Prostate gland (tissue), 2 donors: ENCODE measurements at regions not wholly inside any gene's neighbourhood (a gene's known extent, or its start where the extent isn't known, plus 50 kb on each side); places are given as distances from the start of the nearest gene placed in this dataset.

Experiments
- POLR2A ChIP-seq: fragments of 450-650 bp; IDR thresholded peaks from one replicate; pipeline ENCODE4 v1.6.1; 2016; ENCODE audit warnings: antibody characterized with exemption, mild to moderate bottlenecking
- POLR2AphosphoS5 ChIP-seq: sonication (generic); formaldehyde crosslinking; IDR thresholded peaks from one replicate; pipeline ENCODE4 v1.6.1; 2017; ENCODE audit warnings: antibody characterized with exemption
- TF ChIP-seq, protein P1 (sequence below), 4 experiments: fragments of 200-600 bp in 2 of 4; fragments of 450-650 bp in 2 of 4; sonication (generic) in 2 of 4; IDR thresholded peaks; 1 replicate in 3 of 4; 2 replicates in 1 of 4; pipeline ENCODE4 v1.5.1; 2016 to 2019; ENCODE audit warnings: antibody characterized with exemption in 4 of 4, mild to moderate bottlenecking in 2 of 4, moderate library complexity in 2 of 4

DNA sequence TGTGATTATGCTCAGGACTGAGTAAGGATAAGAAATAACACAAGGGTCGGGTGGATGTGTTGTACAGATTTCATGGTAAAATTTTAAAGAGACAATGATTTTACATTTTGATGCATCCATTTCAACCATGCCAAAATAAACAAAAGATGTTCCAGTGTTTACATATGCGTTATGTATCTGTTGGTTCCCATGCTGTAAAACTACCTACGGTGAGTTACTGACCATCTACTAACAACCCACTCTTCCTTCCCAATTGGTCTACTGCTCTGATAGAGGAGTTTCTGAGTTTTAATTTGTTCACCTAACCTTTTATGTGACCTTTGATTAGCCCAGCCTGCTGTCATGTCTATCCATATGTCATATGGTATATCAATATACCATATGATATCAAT lies 1697.1 kb downstream of the MAT2B start:
- TF ChIP-seq POLR2AphosphoS5: no peak
- TF ChIP-seq POLR2A: no peak
- TF ChIP-seq, protein P1, sequence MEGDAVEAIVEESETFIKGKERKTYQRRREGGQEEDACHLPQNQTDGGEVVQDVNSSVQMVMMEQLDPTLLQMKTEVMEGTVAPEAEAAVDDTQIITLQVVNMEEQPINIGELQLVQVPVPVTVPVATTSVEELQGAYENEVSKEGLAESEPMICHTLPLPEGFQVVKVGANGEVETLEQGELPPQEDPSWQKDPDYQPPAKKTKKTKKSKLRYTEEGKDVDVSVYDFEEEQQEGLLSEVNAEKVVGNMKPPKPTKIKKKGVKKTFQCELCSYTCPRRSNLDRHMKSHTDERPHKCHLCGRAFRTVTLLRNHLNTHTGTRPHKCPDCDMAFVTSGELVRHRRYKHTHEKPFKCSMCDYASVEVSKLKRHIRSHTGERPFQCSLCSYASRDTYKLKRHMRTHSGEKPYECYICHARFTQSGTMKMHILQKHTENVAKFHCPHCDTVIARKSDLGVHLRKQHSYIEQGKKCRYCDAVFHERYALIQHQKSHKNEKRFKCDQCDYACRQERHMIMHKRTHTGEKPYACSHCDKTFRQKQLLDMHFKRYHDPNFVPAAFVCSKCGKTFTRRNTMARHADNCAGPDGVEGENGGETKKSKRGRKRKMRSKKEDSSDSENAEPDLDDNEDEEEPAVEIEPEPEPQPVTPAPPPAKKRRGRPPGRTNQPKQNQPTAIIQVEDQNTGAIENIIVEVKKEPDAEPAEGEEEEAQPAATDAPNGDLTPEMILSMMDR (IDR thresholded peaks at IDR 0.05): no peak
